Astrocyte of the spinal cord (primary cell): ENCODE measurements at regions not wholly inside any gene's neighbourhood (a gene's known extent, or its start where the extent isn't known, plus 50 kb on each side); places are given as distances from the start of the nearest gene placed in this dataset.

Source experiments
- DNase-seq: peaks from one replicate; pipeline ENCODE4 v3.0.0; 2011; ENCODE audit warnings: low read depth, low spot score
- H3K4me3 ChIP-seq: 2 replicates; pipeline ENCODE4 v1.5.1; 2011; ENCODE audit warnings: low read depth, mild to moderate bottlenecking, low read length, moderate library complexity
- CTCF ChIP-seq: IDR thresholded peaks from 2 replicates; pipeline ENCODE4 v1.5.1; 2012; ENCODE audit warnings: low read depth, mild to moderate bottlenecking, low read length, inconsistent platforms
- in situ Hi-C: cut with HindIII; loops from 2 replicates; pipeline ENCODE4 v1.10.0; 2017; ENCODE audit warnings: low sequenced_read_pairs

DNA sequence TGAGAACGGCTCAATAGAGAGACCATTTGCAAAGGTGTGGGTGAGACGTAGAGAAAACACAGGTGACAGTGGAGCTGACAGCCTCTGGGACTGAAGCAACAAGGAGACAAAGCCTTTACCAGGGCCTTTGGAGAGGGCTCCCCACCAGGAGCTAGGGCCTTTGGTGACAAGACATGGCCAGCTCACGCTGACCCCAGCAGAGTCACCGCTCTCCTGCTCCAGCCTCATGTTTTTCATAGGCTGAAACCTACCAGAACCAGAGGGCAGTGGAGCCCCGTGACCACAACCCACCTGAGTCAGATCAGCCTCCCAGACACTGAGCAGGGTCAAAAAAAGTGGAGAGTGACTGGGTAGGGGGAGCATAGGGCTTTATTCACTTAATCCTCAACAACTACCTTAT, 214.7 kb downstream of the SHQ1 start:
- TF ChIP-seq CTCF, result no peak
- no peak overlapping the region for H3K4me3 ChIP-seq
- in situ Hi-C loops, result no loop called here
- no peak for DNase-seq

DNA sequence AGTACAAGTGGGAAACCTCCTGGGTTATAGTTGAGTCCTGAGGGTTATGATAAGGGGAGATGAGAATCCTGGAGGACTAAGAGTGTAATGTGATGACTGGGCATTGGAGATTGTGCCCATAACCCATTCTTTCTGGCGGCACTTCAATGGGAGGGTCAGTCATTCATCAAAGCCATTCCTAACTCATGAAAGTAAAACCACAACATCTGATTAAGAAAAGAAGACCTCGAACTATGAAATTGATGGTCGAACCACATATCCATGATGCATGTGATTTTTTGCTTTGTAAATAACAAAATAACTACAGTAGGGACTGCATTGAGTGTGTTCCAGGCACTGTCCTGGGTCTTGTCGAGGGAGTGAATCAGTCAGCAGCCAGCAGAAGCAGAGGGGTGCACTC, 215.1 kb downstream of the SHQ1 start:
- no peak overlapping the region for H3K4me3 ChIP-seq
- in situ Hi-C loops, result no loop called here
- no peak for TF ChIP-seq CTCF
- DNase-seq, result peak; percentile 5

- no peak for TF ChIP-seq CTCF
- in situ Hi-C loops, result no loop called here
- DNase-seq, result no peak
- no peak overlapping the region for H3K4me3 ChIP-seq
Observed at GRCh38 chr3:72632129-72632528, 216.1 kb downstream of the SHQ1 start.

DNA sequence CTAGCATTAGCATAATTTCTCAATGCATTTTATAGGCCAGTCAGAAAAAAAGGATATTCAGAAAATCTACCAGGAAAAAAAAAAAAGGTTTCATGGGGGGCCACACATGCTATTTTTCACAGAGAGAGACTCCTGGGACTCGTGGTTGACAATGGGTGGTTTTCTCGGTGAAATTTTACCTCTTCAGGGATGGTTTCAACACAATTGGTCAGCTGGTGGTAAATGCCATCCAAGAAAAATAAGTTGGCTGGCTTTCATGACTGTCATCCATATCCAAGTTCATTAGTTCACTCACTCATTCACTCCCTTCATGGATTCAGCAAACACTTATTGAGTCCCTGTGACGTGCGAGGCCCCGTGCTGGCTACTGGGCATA, 217.3 kb downstream of the SHQ1 start:
- no peak for DNase-seq
- H3K4me3 ChIP-seq, result no peak overlapping the region
- TF ChIP-seq CTCF, result no peak
- in situ Hi-C loops, result no loop called here

- no peak for TF ChIP-seq CTCF
- no peak overlapping the region for H3K4me3 ChIP-seq
- in situ Hi-C loops, result no loop called here
- DNase-seq, result no peak
Observed at GRCh38 chr3:72630327-72630968, 217.8 kb downstream of the SHQ1 start.

DNA sequence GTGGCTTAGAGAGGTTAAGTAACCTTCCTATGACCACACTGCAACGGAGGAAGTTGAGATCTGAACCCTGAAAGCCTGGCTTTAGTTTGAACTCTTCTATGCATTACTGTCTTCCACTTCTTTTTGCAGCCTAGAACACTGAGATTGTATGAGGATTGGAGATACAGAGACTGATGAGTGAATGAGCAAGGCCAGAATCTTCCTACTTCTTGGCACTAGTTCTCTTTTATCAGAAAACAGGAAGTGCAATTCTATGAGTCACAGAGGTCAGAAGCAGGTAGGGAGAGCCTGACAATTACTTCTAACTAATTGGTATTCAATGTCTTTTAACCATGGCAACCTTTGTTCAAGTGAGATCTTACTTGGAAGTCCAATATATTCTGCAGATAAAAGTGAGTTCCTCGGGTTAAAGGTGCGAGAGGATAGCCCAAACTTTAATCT, 219.0 kb downstream of the SHQ1 start:
- no peak overlapping the region for H3K4me3 ChIP-seq
- no peak for TF ChIP-seq CTCF
- in situ Hi-C loops, result no loop called here
- DNase-seq, result no peak

GRCh38 chr3:72628065-72628464, 220.2 kb downstream of the SHQ1 start:
- TF ChIP-seq CTCF, result no peak
- in situ Hi-C loops, result no loop called here
- DNase-seq, result no peak
- no peak overlapping the region for H3K4me3 ChIP-seq
